HG03442 (cell line): ENCODE measurements at regions not wholly inside any gene's neighbourhood (a gene's known extent, or its start where the extent isn't known, plus 50 kb on each side); places are given as distances from the start of the nearest gene placed in this dataset.
"Not testable (repeated sequence)": the region's sequence is repeated elsewhere in the genome, so short reads cannot be mapped to it uniquely, and the experiment has no call there.

Experiments used
- ATAC-seq: cut with Tn5 transposase; IDR thresholded peaks from one replicate; pipeline ENCODE4 v1.9.1; 2021; ENCODE audit warnings: mild to moderate bottlenecking, moderate library complexity; ENCODE audit not compliant: unreplicated experiment

GRCh38 chr10:90020506-90020905, 319.1 kb downstream of the KIF20B start:
- no peak for ATAC-seq

DNA sequence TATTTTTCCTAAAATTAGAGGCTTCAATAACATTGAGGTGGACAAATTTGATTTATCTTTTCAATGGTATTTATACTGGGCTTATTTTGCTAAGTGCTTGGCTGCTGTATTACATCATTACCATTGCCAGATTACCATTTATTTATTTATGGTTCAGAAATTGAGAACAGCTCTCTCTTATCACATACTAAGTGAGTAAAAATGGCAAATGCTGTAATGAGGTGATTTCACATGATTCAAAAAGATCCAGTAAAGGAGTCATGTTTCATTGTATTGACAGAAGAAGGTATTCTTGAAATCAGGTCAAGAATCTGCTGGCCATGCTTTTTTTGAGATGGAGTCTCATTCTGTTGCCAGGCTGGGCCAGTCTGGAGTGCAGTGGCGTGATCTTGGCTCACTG, 322.6 kb downstream of the KIF20B start:
- ATAC-seq: no peak

GRCh38 chr10:90028312-90028711, 326.9 kb downstream of the KIF20B start:
- ATAC-seq: no peak

GRCh38 chr10:90031776-90032175, 330.4 kb downstream of the KIF20B start:
- no peak for ATAC-seq

DNA sequence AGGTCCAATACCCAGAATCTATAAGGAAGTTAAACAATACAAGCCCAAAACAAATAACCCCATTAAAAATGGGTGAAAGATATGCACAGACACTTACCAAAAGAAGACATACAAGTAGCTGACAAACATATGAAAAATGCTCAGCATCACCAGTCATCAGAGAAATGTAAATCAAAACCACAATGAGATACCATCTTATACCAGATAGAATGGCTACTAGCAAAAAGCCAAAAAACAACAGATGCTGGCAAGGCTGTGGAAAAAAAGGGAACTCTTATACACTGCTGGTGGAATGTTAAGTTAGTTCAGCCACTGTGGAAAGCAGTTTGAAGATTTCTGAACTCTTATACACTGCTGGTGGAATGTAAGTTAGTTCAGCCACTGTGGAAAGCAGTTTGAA, 331.1 kb downstream of the KIF20B start:
- ATAC-seq: no peak

GRCh38 chr10:90034862-90035261, 333.5 kb downstream of the KIF20B start:
- ATAC-seq: not testable (repeated sequence)

DNA sequence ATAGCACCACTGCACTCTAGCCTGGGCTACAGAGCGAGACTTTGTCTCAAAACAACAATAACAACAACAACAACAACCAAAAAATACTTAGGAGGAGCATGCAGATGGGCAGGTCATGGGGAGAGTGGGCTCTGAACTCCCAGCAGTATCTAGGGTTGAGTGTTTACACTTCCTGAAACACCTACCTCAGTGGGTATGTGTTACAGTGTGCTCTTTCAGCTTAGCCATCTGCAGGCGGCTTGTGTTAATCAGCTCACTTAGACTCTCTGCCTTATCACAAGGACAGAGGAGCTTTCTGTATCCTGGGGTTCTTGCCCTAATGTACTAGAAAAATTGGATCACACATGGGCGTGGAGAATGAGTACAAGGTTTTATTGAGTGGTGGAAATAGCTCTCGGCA, 340.2 kb downstream of the KIF20B start:
- ATAC-seq: no peak

DNA sequence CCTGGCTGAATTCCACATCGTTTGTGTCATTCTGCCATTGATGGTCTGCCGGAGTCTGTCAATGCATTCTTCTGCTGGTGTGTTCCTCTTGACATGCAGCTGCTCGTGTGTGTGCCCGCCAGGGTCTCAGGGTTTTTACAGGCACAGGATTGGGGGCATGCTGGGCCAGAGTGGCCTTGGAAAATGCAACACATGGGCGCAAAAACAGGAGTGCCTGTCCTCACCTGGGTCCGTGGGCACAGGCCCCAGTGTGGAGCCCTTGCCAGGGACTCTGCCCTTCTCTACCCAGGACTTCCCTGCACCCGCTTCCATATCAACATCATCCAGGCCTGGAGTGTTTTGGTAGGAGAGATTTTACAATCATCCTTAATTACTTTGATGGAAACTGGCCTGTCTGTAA, 340.7 kb downstream of the KIF20B start:
- no peak for ATAC-seq

- ATAC-seq: peak; percentile 73
Observed at GRCh38 chr10:90047243-90047729, 345.9 kb downstream of the KIF20B start.

DNA sequence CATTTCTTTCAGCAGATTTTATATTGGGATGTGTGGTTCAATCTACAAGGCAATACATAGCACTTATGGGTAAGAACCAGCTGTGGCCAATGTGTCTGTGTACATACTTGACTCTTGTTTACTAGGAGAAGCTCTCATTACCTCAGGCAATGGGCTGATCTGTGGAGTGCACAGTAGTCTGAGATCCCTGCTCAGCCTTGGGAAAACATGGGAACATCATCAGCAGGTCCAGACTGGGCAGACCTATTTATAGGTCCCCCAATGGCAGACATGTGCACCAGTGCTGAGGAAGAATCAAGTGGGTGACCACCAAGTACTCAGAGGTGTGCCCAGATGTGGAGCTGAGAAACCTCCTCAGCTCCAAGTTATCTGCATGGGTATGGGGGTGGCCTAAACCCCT, 349.7 kb downstream of the KIF20B start:
- ATAC-seq: peak; percentile 5

DNA sequence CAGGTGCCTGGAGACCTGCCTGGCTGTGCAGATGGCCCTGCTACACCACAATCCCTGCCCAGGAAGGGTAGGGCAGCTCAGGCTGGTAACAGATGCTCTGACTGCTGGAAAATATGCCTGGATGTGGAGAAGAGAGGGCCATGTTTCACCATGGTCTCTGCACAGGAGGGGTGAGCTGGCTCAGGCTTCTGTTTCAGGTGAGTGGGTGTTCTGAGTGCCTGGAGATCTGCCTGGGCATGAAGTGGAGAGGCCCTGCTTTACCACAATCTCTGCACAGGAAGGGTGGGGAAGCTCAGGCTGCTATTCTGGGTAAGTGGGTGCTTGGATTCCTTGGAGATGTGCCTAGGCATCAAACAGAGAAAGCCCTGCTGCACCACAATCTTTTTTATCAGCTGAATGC, 350.1 kb downstream of the KIF20B start:
- ATAC-seq: peak; percentile 53

- no peak for ATAC-seq
Observed at GRCh38 chr10:90062786-90063185, 361.4 kb downstream of the KIF20B start.

DNA sequence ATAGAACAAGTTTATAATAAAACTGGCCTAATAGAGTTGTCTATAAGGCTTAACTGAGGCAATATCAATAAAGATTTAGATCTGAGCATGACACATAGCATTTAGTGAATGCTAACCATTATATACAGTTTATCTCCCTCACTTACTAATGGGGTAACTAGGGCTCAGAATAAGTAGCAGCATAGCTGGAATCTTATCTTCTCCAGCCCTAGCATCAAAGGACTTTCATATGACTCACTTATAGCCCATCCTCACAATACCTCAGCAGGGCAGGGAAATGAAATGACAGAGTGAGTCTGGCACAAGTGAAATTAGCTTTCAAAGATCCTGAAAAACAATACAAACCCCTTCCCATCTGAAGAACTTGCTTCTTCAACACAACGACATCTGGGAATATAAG, 362.9 kb downstream of the KIF20B start:
- no peak for ATAC-seq

DNA sequence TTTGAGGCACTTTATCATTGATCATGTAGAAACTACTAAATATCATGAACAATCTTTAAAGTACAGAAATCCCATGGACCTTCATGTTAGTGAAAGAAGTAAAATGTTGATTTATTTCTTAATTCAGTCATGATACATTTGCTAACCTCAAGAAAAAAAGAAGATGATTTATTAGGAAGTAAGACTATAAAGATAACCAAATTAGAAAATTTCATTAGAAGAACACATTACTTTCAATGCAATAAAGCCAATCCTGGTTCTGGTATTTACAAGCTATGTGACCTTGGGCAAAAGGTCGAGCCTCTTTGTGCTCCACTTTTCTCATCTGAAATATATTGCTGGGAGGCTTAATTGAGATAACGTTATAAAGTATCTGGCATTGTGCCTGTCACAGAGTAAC, 365.0 kb downstream of the KIF20B start:
- no peak for ATAC-seq

DNA sequence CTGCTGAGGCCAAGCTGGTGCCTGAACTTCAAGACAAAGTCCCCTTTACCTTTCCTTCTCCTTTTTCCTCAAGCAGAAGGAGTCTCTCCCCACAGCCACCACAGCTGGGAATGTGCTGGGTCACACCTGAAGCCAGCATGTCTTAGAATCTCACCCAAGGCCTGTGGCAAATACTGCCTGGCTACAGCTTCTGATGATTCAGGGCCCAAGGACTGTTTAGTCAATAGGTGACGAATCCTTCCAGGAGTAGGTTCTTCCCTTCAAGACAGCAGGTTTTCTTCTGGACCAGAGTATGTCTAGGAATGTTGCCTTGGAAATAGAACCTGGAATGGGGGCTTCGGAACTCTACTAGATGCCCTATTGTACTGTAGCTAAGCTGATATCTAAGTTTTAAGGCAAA, 374.6 kb downstream of the KIF20B start:
- ATAC-seq: no peak

- no peak for ATAC-seq
Observed at GRCh38 chr10:90079819-90080218, 378.4 kb downstream of the KIF20B start.

- ATAC-seq: not testable (repeated sequence)
Observed at GRCh38 chr10:90086606-90087190, 385.3 kb downstream of the KIF20B start.

- ATAC-seq: peak; percentile 100
Observed at GRCh38 chr10:90087197-90088023, 386.0 kb downstream of the KIF20B start.

DNA sequence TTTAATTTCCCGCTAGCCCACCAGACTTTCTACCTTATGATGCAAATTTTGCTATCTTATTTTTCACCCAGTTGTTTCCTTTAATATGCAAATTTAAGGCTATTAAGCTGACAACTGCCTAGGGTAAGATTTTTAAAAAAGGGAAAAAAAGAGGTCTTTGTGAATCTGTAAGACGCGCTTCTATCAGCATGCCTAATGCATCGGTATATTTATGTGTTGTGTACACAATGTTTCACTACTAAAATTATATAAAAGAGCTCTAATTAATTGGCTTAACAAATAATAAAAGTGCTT, 386.6 kb downstream of the KIF20B start:
- ATAC-seq: no peak

DNA sequence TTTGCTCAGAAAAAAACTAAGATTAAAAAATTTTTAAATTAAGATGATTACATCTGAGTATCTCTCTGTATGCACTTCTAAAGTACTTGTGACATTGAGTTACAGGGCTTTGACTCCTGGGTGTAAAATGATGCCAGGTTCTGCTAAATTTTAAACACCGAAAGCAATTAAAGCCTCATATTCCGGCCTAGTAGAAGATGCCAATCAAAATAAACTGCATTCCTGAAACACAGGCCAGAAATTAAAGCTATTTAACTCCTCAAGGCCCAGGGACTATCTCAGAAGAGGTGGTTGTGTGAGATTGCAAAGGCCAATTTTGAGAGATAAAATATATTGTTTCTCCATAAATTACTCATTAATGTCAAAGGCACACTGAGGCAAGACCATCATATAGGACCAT, 388.3 kb downstream of the KIF20B start:
- ATAC-seq: no peak

DNA sequence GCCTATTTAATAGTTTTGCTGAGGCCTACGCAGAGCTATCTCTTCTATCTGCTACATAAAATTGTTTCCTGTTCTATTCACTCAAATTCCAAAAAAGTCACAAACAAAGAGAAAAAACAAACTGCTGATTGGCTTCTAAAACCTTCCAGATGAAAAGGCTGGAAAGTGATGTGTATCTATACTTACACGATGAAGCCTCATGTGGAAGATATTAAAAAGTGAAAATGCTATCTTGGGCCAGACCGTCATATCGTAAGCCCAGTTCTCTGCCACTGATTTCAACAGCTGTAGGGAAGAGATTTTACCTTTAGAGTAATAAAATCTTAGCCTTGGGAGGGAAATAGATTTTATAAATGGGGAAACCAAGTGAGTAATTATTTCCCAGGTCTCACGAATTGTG, 394.8 kb downstream of the KIF20B start:
- ATAC-seq: no peak

- ATAC-seq: not testable (repeated sequence)
Observed at GRCh38 chr10:90107581-90107980, 406.2 kb downstream of the KIF20B start.

DNA sequence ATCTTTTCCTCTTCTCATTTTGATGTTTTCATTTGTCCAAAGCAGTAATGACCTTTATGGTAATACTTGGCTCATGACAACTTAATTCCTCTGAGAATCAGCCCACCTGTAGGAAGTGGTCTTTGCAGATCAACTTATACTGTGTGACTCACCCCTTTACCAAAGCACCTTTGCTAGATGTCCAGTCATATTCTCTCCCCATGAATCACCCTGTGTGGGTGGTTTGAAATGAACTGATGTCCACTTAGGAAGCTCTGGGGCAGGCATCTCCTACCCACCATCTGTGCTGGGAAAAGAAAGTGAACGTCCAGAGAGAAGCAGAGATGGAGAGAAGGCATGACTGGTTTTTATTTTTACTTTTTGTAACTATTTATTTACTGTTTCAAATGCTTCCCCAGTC, 410.3 kb downstream of the KIF20B start:
- no peak for ATAC-seq
